ENCODE measurements at regions not wholly inside any gene's neighbourhood (a gene's known extent, or its start where the extent isn't known, plus 50 kb on each side); places are given as distances from the start of the nearest gene placed in this dataset.

DNA sequence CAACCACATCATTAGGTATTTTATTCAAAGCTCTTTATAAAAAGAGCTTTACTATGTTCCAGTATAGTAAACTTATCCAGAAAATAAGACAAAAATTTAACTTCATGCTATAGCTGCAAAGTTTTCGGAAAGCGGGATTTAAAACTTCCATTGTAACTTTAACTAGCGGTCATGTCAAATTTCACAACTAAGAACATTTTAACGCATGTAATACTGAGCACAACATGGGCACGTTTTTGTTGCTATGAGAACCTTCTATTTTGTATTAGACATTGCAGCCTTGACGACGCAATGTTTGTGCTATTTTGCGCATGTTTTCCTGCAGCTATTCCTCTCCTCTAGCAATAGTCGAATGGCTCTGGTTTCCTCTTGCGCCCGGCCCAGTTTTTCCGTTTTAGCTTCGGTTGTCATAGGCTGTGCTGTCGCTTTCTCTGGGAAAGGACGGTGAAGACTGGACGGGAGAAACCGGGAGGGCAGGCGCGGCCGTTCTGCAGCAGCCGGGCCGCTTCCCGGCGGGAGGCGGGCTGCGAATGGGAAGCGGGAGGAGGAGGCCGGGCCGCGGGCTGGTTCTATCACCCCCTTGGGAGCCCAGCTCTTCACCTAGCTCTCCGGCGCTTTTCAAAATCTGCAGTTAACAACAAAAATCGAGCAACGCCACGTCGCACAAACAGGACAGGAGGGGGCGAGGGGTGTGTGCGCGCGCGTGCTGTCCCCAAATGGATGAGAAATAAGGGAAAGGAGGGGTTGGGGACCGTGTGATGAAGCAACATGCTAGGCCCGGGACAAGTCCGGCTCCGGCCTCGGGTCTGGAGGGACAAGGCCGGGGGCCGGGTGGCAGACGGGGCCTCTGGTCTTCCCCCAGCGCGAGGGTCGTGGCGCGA lies 105.3 kb upstream of the HNRNPU start:
- TF ChIP-seq, protein P1, sequence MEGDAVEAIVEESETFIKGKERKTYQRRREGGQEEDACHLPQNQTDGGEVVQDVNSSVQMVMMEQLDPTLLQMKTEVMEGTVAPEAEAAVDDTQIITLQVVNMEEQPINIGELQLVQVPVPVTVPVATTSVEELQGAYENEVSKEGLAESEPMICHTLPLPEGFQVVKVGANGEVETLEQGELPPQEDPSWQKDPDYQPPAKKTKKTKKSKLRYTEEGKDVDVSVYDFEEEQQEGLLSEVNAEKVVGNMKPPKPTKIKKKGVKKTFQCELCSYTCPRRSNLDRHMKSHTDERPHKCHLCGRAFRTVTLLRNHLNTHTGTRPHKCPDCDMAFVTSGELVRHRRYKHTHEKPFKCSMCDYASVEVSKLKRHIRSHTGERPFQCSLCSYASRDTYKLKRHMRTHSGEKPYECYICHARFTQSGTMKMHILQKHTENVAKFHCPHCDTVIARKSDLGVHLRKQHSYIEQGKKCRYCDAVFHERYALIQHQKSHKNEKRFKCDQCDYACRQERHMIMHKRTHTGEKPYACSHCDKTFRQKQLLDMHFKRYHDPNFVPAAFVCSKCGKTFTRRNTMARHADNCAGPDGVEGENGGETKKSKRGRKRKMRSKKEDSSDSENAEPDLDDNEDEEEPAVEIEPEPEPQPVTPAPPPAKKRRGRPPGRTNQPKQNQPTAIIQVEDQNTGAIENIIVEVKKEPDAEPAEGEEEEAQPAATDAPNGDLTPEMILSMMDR (IDR thresholded peaks at IDR 0.05): no peak
- TF ChIP-seq EZH2 (IDR thresholded peaks at IDR 0.05) (no peak), EZH2phosphoT487 (IDR thresholded peaks at IDR 0.05) (no peak)
